ENCODE measurements at regions not wholly inside any gene's neighbourhood (a gene's known extent, or its start where the extent isn't known, plus 50 kb on each side); places are given as distances from the start of the nearest gene placed in this dataset.
A peak's percentile ranks its signal among the peaks of the same experiment; 100 is the strongest.
"Not testable (repeated sequence)": the region's sequence is repeated elsewhere in the genome, so short reads cannot be mapped to it uniquely, and the experiment has no call there.

- no peaks in the 10 kb centered on the region for H3K9me3 ChIP-seq (replicated peaks; ENCODE audit: low read length)
- peaks cover 30% of the 10 kb centered on the region for H3K4me1 ChIP-seq (ENCODE audit: control insufficient read depth, insufficient read depth, low read length)
- H3K27me3 ChIP-seq (ENCODE audit: control insufficient read depth, insufficient read depth, low read length), result no peaks in the 10 kb centered on the region
Measured at GRCh38 chr16:13315642-13316427, 414.4 kb downstream of the SHISA9 start.

GRCh38 chr16:13322336-13322735 is 420.9 kb downstream of the SHISA9 start:
- Histone ChIP-seq H3K9me3 (replicated peaks; ENCODE audit: low read length) (no peaks in the 10 kb centered on the region), H3K36me3 (ENCODE audit: insufficient read depth, low read length) (no peaks in the 10 kb centered on the region), H3K4me2 (ENCODE audit: low read length) (no peak overlapping the region), H3K9ac (ENCODE audit: low read depth, low read length) (no peak overlapping the region), H3K27me3 (ENCODE audit: control insufficient read depth, insufficient read depth, low read length) (no peaks in the 10 kb centered on the region), H3K4me3 (ENCODE audit: low read length) (no peak overlapping the region), H3K4me1 (ENCODE audit: control insufficient read depth, insufficient read depth, low read length) (no peaks in the 10 kb centered on the region)

More at GRCh38 chr16:13315642-13316427, 414.4 kb downstream of the SHISA9 start:
- no peaks in the 10 kb centered on the region for H3K36me3 ChIP-seq (ENCODE audit: insufficient read depth, low read length)
- H3K4me3 ChIP-seq (ENCODE audit: low read length), result no peak overlapping the region
- H3K9ac ChIP-seq (ENCODE audit: low read depth, low read length), result peak overlapping the region; percentile 49
- peak overlapping the region; percentile 13 for H3K4me2 ChIP-seq (ENCODE audit: low read length)

GRCh38 chr16:13324851-13325250 is 423.5 kb downstream of the SHISA9 start:
- no peaks in the 10 kb centered on the region for H3K9me3 ChIP-seq (replicated peaks; ENCODE audit: low read length)
- H3K27me3 ChIP-seq (ENCODE audit: control insufficient read depth, insufficient read depth, low read length), result no peaks in the 10 kb centered on the region
- H3K4me2 ChIP-seq (ENCODE audit: low read length), result no peak overlapping the region

GRCh38 chr16:13325396-13325795 is 424.0 kb downstream of the SHISA9 start:
- H3K9ac ChIP-seq (ENCODE audit: low read depth, low read length), result no peak overlapping the region
- no peak overlapping the region for H3K4me3 ChIP-seq (ENCODE audit: low read length)
- no peaks in the 10 kb centered on the region for H3K27me3 ChIP-seq (ENCODE audit: control insufficient read depth, insufficient read depth, low read length)
- H3K4me1 ChIP-seq (ENCODE audit: control insufficient read depth, insufficient read depth, low read length), result no peaks in the 10 kb centered on the region
- H3K9me3 ChIP-seq (replicated peaks; ENCODE audit: low read length), result no peaks in the 10 kb centered on the region
- no peaks in the 10 kb centered on the region for H3K36me3 ChIP-seq (ENCODE audit: insufficient read depth, low read length)
- no peak overlapping the region for H3K4me2 ChIP-seq (ENCODE audit: low read length)

More at GRCh38 chr16:13324851-13325250, 423.5 kb downstream of the SHISA9 start:
- Histone ChIP-seq H3K4me3 (ENCODE audit: low read length) (no peak overlapping the region), H3K36me3 (ENCODE audit: insufficient read depth, low read length) (no peaks in the 10 kb centered on the region), H3K4me1 (ENCODE audit: control insufficient read depth, insufficient read depth, low read length) (no peaks in the 10 kb centered on the region), H3K9ac (ENCODE audit: low read depth, low read length) (no peak overlapping the region)

DNA sequence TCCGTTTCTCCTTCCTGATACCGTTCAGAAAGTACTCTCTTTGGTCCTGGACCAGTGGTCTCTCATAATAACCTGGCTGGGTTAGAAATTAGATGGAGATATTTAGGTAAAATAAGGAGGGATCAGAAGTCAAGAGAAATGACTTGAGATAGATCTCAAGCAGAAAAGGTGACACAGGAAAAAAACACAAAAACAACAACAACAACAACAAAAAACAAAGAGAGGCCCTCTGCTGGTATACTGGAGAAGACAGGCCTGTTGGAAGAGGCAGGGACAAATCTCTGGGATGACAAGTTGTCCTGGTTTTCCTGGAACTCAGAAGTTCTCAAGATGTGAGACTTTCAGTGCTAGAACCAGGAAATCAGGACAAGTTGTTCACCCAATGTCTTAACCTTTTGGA is 430.5 kb downstream of the SHISA9 start:
- H3K9ac ChIP-seq (ENCODE audit: low read depth, low read length), result no peak overlapping the region
- no peak overlapping the region for H3K4me2 ChIP-seq (ENCODE audit: low read length)
- H3K36me3 ChIP-seq (ENCODE audit: insufficient read depth, low read length), result no peaks in the 10 kb centered on the region
- H3K4me3 ChIP-seq (ENCODE audit: low read length), result no peak overlapping the region
- no peaks in the 10 kb centered on the region for H3K9me3 ChIP-seq (replicated peaks; ENCODE audit: low read length)
- peaks cover 13% of the 10 kb centered on the region for H3K4me1 ChIP-seq (ENCODE audit: control insufficient read depth, insufficient read depth, low read length)
- no peaks in the 10 kb centered on the region for H3K27me3 ChIP-seq (ENCODE audit: control insufficient read depth, insufficient read depth, low read length)

DNA sequence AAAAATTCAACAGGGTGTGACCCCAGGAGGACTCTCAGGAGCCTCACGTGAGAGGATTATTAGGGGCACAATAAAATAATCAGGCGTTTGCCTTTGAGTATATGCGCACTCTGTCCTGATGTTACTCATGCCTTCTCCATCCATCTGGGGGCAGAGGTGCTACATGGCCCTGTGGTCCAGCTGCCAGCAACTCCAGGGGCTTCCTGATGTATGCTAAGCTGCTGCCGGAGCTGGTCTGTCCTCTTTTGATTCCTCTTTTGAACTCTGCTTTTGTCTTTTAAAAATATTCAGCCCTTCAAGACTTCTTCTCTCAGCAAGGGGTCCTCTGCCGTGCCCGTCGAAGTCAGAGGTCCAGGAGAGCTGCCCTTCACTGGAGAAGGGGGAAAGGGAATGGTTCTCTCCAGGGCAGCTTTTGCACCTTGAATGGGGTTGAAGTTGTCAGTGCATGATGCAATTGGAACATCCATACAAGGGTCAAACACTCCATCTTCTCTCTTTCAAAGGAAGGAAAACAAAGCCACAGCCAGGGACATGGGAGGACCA is 431.4 kb downstream of the SHISA9 start:
- no peak overlapping the region for H3K4me3 ChIP-seq (ENCODE audit: low read length)
- no peaks in the 10 kb centered on the region for H3K36me3 ChIP-seq (ENCODE audit: insufficient read depth, low read length)
- H3K27me3 ChIP-seq (ENCODE audit: control insufficient read depth, insufficient read depth, low read length), result no peaks in the 10 kb centered on the region
- no peak overlapping the region for H3K9ac ChIP-seq (ENCODE audit: low read depth, low read length)
- peaks cover 13% of the 10 kb centered on the region for H3K4me1 ChIP-seq (ENCODE audit: control insufficient read depth, insufficient read depth, low read length)
- H3K9me3 ChIP-seq (replicated peaks; ENCODE audit: low read length), result no peaks in the 10 kb centered on the region
- H3K4me2 ChIP-seq (ENCODE audit: low read length), result no peak overlapping the region

- H3K36me3 ChIP-seq (ENCODE audit: insufficient read depth, low read length), result no peaks in the 10 kb centered on the region
- no peak overlapping the region for H3K4me3 ChIP-seq (ENCODE audit: low read length)
- no peak overlapping the region for H3K4me2 ChIP-seq (ENCODE audit: low read length)
- peaks cover 13% of the 10 kb centered on the region for H3K4me1 ChIP-seq (ENCODE audit: control insufficient read depth, insufficient read depth, low read length)
- H3K9ac ChIP-seq (ENCODE audit: low read depth, low read length), result no peak overlapping the region
- H3K9me3 ChIP-seq (replicated peaks; ENCODE audit: low read length), result no peaks in the 10 kb centered on the region
- H3K27me3 ChIP-seq (ENCODE audit: control insufficient read depth, insufficient read depth, low read length), result no peaks in the 10 kb centered on the region
Measured at GRCh38 chr16:13333336-13333735, 431.9 kb downstream of the SHISA9 start.

GRCh38 chr16:13335879-13336278 is 434.5 kb downstream of the SHISA9 start:
- no peaks in the 10 kb centered on the region for H3K9me3 ChIP-seq (replicated peaks; ENCODE audit: low read length)
- H3K4me2 ChIP-seq (ENCODE audit: low read length), result no peak overlapping the region
- no peak overlapping the region for H3K4me3 ChIP-seq (ENCODE audit: low read length)
- peaks cover 13% of the 10 kb centered on the region for H3K4me1 ChIP-seq (ENCODE audit: control insufficient read depth, insufficient read depth, low read length)
- no peaks in the 10 kb centered on the region for H3K36me3 ChIP-seq (ENCODE audit: insufficient read depth, low read length)
- H3K27me3 ChIP-seq (ENCODE audit: control insufficient read depth, insufficient read depth, low read length), result no peaks in the 10 kb centered on the region
- no peak overlapping the region for H3K9ac ChIP-seq (ENCODE audit: low read depth, low read length)

GRCh38 chr16:13336335-13336734 is 434.9 kb downstream of the SHISA9 start:
- no peak overlapping the region for H3K4me3 ChIP-seq (ENCODE audit: low read length)
- no peak overlapping the region for H3K4me2 ChIP-seq (ENCODE audit: low read length)
- peaks cover 13% of the 10 kb centered on the region for H3K4me1 ChIP-seq (ENCODE audit: control insufficient read depth, insufficient read depth, low read length)
- no peak overlapping the region for H3K9ac ChIP-seq (ENCODE audit: low read depth, low read length)
- no peaks in the 10 kb centered on the region for H3K36me3 ChIP-seq (ENCODE audit: insufficient read depth, low read length)
- no peaks in the 10 kb centered on the region for H3K27me3 ChIP-seq (ENCODE audit: control insufficient read depth, insufficient read depth, low read length)
- no peaks in the 10 kb centered on the region for H3K9me3 ChIP-seq (replicated peaks; ENCODE audit: low read length)

- H3K4me2 ChIP-seq (ENCODE audit: low read length); H3K36me3 ChIP-seq (ENCODE audit: insufficient read depth, low read length); H3K9ac ChIP-seq (ENCODE audit: low read depth, low read length); H3K27me3 ChIP-seq (ENCODE audit: control insufficient read depth, insufficient read depth, low read length); H3K4me3 ChIP-seq (ENCODE audit: low read length); H3K9me3 ChIP-seq (replicated peaks; ENCODE audit: low read length): not testable (repeated sequence)
- peaks cover 13% of the 10 kb centered on the region for H3K4me1 ChIP-seq (ENCODE audit: control insufficient read depth, insufficient read depth, low read length)
Measured at GRCh38 chr16:13336907-13337881, 435.8 kb downstream of the SHISA9 start.

GRCh38 chr16:13338044-13338443 is 436.6 kb downstream of the SHISA9 start:
- H3K4me3 ChIP-seq (ENCODE audit: low read length), result no peak overlapping the region
- H3K36me3 ChIP-seq (ENCODE audit: insufficient read depth, low read length), result no peaks in the 10 kb centered on the region
- no peak overlapping the region for H3K4me2 ChIP-seq (ENCODE audit: low read length)
- no peak overlapping the region for H3K9ac ChIP-seq (ENCODE audit: low read depth, low read length)
- H3K4me1 ChIP-seq (ENCODE audit: control insufficient read depth, insufficient read depth, low read length), result peaks cover 6% of the 10 kb centered on the region
- no peaks in the 10 kb centered on the region for H3K9me3 ChIP-seq (replicated peaks; ENCODE audit: low read length)
- H3K27me3 ChIP-seq (ENCODE audit: control insufficient read depth, insufficient read depth, low read length), result no peaks in the 10 kb centered on the region
